Kidney epithelial cell (primary cell): ENCODE measurements at regions not wholly inside any gene's neighbourhood (a gene's known extent, or its start where the extent isn't known, plus 50 kb on each side); places are given as distances from the start of the nearest gene placed in this dataset.

Source experiments
- DNase-seq: peaks from one replicate; pipeline ENCODE4 v3.0.0-alpha.2; 2010; ENCODE audit warnings: low read depth
- H3K27me3 ChIP-seq: 2 replicates; pipeline ENCODE4 v1.6.0; 2011; ENCODE audit warnings: low read length; ENCODE audit not compliant: control insufficient read depth, insufficient read depth
- H3K36me3 ChIP-seq: 2 replicates; pipeline ENCODE4 v1.5.1; 2011; ENCODE audit warnings: low read length; ENCODE audit not compliant: control insufficient read depth, insufficient read depth
- H3K4me3 ChIP-seq: 2 replicates; pipeline ENCODE4 v1.5.1; 2011; ENCODE audit warnings: low read depth, mild to moderate bottlenecking, control low read depth, low read length
- CTCF ChIP-seq: IDR thresholded peaks from 2 replicates; pipeline ENCODE4 v1.5.1; 2011; ENCODE audit warnings: mild to moderate bottlenecking, moderate library complexity, low read length, control low read depth, inconsistent platforms; ENCODE audit not compliant: insufficient read depth, poor library complexity, severe bottlenecking

DNA sequence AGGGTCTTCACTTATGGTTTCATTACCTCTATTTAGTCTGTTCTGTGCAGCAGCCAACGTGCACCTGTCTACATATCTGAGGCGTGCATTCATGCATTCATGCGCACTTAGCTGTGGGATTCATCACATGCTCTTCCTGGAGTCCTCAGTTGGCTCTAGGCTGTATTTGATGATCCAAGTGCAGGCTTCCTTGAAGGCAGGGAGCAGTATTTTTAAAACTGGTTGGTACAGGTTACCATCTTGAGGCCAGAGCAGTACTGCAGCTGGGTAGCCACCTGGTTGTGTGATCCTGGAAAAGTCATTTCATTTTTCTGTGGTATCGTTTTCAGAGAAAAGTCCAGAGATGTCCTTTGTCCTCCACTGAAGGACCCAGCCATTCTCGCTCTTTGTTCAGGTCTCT lies 109.8 kb downstream of the EN1 start:
- Histone ChIP-seq H3K27me3 (no peaks in the 10 kb centered on the region), H3K4me3 (no peak overlapping the region), H3K36me3 (no peaks in the 10 kb centered on the region)
- DNase-seq, result no peak
- no peak for TF ChIP-seq CTCF

DNA sequence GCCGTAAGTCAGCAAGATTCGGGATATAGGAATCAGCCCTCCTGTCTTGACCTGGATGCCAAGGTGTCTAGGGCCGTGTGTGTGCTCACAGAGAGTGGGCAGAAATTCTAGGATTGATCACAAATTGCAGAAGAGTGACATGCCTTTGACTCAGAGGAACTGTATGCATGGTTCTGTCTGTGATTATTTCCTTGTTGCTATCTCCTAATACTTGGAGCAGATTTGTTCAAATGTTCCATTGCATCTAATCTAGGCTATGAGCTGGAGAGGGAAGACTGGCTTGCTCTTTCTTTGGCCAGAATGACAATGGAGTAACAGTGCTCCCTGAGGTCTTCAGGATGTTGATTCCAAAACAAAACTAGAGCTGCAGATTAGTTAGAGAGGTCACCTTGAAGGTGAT lies 115.0 kb downstream of the EN1 start:
- Histone ChIP-seq H3K36me3 (no peaks in the 10 kb centered on the region), H3K27me3 (no peaks in the 10 kb centered on the region), H3K4me3 (no peak overlapping the region)
- TF ChIP-seq CTCF, result no peak
- DNase-seq, result no peak

GRCh38 chr2:118731413-118731812 lies 116.0 kb downstream of the EN1 start:
- Histone ChIP-seq H3K4me3 (no peak overlapping the region), H3K36me3 (no peaks in the 10 kb centered on the region), H3K27me3 (no peaks in the 10 kb centered on the region)
- no peak for TF ChIP-seq CTCF
- no peak for DNase-seq

DNA sequence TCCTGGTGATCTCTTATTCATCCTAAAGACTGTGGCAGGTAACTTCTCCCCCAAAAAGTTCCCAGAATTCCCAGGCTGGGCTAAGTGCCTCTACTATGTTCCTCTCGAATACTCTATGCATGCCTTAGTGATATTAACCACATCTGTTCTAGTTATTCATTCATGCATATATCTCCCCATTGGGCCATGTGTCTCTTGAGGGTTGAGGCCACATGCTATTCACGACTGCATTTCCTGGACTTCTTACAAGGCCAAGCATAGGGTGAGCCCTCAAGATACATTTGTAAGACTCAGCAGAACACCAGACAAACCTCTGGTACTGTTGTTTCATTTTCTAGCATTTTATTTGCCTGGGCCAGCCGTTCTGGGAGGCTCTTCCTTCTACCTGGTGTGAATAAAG lies 117.0 kb downstream of the EN1 start:
- no peak for TF ChIP-seq CTCF
- H3K4me3 ChIP-seq, result no peak overlapping the region
- no peaks in the 10 kb centered on the region for H3K36me3 ChIP-seq
- DNase-seq, result no peak
- no peaks in the 10 kb centered on the region for H3K27me3 ChIP-seq

DNA sequence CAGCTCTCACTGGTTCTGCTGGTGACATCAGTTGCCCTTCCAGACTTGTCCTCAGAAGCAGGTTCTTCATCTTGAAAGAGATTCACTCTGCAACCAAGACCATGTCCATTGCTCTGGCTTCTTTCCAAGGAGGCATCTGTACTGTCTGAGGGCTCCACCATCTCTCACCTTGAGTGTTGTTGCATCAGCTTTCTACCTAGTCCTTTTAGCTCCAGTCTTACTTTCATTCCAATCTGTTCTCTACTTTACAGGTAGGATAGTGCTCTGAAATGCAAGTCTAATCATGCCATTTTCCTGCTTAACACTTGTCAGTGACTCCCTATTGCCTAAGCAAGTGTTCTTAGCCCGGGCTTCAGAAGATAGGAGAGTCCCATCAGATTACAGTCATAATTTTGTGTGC lies 117.7 kb downstream of the EN1 start:
- TF ChIP-seq CTCF, result no peak
- Histone ChIP-seq H3K27me3 (no peaks in the 10 kb centered on the region), H3K36me3 (no peaks in the 10 kb centered on the region), H3K4me3 (no peak overlapping the region)
- no peak for DNase-seq

GRCh38 chr2:118728984-118729383 lies 118.5 kb downstream of the EN1 start:
- Histone ChIP-seq H3K36me3 (no peaks in the 10 kb centered on the region), H3K4me3 (no peak overlapping the region), H3K27me3 (no peaks in the 10 kb centered on the region)
- DNase-seq, result no peak
- TF ChIP-seq CTCF, result no peak
